Type B pancreatic cell (in vitro differentiated cells): ENCODE measurements at regions not wholly inside any gene's neighbourhood (a gene's known extent, or its start where the extent isn't known, plus 50 kb on each side); places are given as distances from the start of the nearest gene placed in this dataset.

ENCODE experiments used
- DNase-seq: peaks from one replicate; pipeline ENCODE4 v3.0.0; 2021; ENCODE audit warnings: mixed read lengths; ENCODE audit not compliant: unreplicated experiment; ENCODE audit errors: extremely low spot score
- H3K27ac Mint-ChIP-seq: 2 replicates; pipeline ENCODE4 v1.8.0; 2021; ENCODE audit warnings: mild to moderate bottlenecking, mixed read lengths
- H3K27me3 Mint-ChIP-seq: 2 replicates; pipeline ENCODE4 v1.8.0; 2021; ENCODE audit warnings: mixed read lengths
- H3K36me3 Mint-ChIP-seq: 2 replicates; pipeline ENCODE4 v1.8.0; 2021; ENCODE audit warnings: mixed read lengths
- H3K4me1 Mint-ChIP-seq: one replicate; pipeline ENCODE4 v1.8.0; 2021; ENCODE audit warnings: mixed read lengths; ENCODE audit not compliant: unreplicated experiment
- H3K4me3 Mint-ChIP-seq: 2 replicates; pipeline ENCODE4 v1.8.0; 2021; ENCODE audit warnings: mild to moderate bottlenecking, mixed read lengths
- H3K9me3 Mint-ChIP-seq: 2 replicates; pipeline ENCODE4 v1.8.0; 2021; ENCODE audit warnings: mixed read lengths
- CTCF ChIP-seq: fragments of 200-600 bp; sonication (generic); conservative IDR thresholded peaks from 2 replicates; pipeline ENCODE4 v1.5.0; 2021; ENCODE audit warnings: antibody characterized with exemption, mild to moderate bottlenecking

- H3K9me3 Mint-ChIP-seq = no peaks in the 10 kb centered on the region
- no peak overlapping the region for H3K4me3 Mint-ChIP-seq
- H3K36me3 Mint-ChIP-seq = no peaks in the 10 kb centered on the region
- no peaks in the 10 kb centered on the region for H3K4me1 Mint-ChIP-seq
- DNase-seq = no peak
- H3K27ac Mint-ChIP-seq = no peak overlapping the region
- TF ChIP-seq CTCF = no peak
- H3K27me3 Mint-ChIP-seq = peaks cover 3% of the 10 kb centered on the region
These were observed 586.5 kb upstream of the GOT2 start for GRCh38 chr16:59320657-59321056.

- Mint-ChIP-seq H3K4me1 (no peaks in the 10 kb centered on the region), H3K27ac (no peak overlapping the region), H3K27me3 (peaks cover 3% of the 10 kb centered on the region), H3K9me3 (no peaks in the 10 kb centered on the region), H3K4me3 (no peak overlapping the region), H3K36me3 (no peaks in the 10 kb centered on the region)
- DNase-seq = no peak
- no peak for TF ChIP-seq CTCF
These were observed 585.8 kb upstream of the GOT2 start for GRCh38 chr16:59319871-59320270.

DNA sequence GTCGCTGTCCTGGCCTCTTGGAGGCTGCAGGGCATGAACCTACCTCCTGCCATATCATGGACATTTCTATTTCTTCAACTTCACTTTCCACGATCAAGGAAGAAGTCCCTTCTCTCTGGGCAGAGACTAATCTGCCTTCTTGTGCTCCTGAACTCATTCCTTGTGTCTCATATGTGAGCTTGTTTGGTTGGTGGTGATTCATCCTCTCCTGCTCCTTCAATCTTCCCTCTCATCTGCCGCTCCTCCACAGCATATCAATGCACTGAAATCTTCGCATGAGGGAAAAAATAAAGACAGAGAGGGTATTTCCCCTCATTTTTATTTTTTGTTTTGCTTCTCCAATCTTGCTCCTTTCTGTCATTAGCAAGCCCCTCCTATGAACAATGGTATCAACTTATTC is 571.7 kb upstream of the GOT2 start:
- no peak for DNase-seq
- H3K9me3 Mint-ChIP-seq = no peaks in the 10 kb centered on the region
- no peaks in the 10 kb centered on the region for H3K27me3 Mint-ChIP-seq
- no peak overlapping the region for H3K4me3 Mint-ChIP-seq
- no peak for TF ChIP-seq CTCF
- no peaks in the 10 kb centered on the region for H3K4me1 Mint-ChIP-seq
- H3K36me3 Mint-ChIP-seq = no peaks in the 10 kb centered on the region
- no peak overlapping the region for H3K27ac Mint-ChIP-seq

DNA sequence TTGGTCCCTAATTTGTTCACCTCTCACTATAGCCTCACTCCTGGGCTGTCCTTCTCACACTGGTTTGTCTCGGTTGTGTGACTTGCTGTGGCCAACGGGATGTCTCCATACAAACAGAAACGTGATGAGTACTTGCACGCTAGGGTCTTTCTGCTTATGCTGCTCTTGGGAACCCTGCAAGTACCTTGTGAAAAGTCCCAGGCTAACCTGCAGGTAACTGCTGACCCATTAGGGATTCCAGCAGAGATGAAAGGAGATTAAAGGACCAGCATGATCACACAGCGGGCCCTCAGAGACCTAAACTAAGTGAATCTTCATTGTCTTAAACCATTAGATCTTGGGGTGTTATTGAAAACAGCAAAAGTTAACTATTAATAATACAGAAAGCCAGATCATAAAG is 562.8 kb upstream of the GOT2 start:
- DNase-seq = no peak
- Mint-ChIP-seq H3K9me3 (no peaks in the 10 kb centered on the region), H3K27ac (no peak overlapping the region), H3K4me1 (peaks cover 10% of the 10 kb centered on the region), H3K4me3 (no peak overlapping the region), H3K36me3 (no peaks in the 10 kb centered on the region), H3K27me3 (peaks cover 7% of the 10 kb centered on the region)
- no peak for TF ChIP-seq CTCF

DNA sequence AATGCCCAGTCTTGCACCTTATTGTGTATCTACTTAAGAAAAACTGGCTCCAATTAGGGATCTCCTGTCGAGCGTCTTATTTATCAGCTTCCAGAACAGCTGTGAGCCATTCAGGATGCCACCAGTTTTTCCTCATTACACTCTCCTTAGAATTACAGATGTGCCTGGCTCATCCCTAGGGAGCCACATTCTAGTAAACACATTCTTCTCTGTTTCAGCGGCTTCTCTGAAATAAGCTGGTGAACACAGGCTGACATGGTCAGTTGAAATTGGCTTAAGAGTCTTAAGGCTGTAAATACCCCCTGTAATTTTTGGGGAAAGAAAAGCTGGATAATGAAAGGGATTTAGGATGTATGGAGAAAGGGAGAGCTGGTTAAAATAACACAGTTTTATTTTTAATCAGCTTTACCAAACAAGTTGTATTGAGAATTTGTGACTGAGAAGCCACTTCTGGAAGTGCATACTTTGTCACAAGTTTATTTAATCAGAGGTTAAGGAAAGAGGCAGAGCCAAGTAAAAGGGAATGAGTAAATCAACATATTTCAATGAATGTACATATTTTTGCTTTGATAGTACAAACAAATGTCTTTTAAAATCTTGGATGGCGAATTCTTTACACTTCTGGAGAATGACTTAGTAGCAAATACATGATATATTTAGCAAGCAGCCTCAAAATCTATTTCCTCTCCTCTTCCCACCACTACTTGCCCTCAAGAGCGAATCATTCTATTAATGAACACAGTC is 562.0 kb upstream of the GOT2 start:
- peaks cover 7% of the 10 kb centered on the region for H3K27me3 Mint-ChIP-seq

More for the DNA sequence above, 562.0 kb upstream of the GOT2 start:
- H3K27ac Mint-ChIP-seq = no peak overlapping the region
- peaks cover 10% of the 10 kb centered on the region for H3K4me1 Mint-ChIP-seq
- no peaks in the 10 kb centered on the region for H3K9me3 Mint-ChIP-seq
- no peak overlapping the region for H3K4me3 Mint-ChIP-seq
- no peaks in the 10 kb centered on the region for H3K36me3 Mint-ChIP-seq
- no peak for TF ChIP-seq CTCF
- no peak for DNase-seq
